Activated CD4-positive, alpha-beta memory T cell treated with anti-CD3 and anti-CD28 coated beads, Interleukin-2, amount 10 ng/mL, durations not matched to agents 7 days and 5 days (primary cell): ENCODE measurements at regions not wholly inside any gene's neighbourhood (a gene's known extent, or its start where the extent isn't known, plus 50 kb on each side); places are given as distances from the start of the nearest gene placed in this dataset.

Experiments
- CTCF ChIA-PET: fragments of 350-600 bp; sonication (Branson Sonifier 250); formaldehyde crosslinking; loops from one replicate; lab custom pipeline; 2021; ENCODE audit warnings: antibody characterized with exemption, inconsistent platforms; lab: Charles Lee
- POLR2A ChIA-PET: fragments of 350-600 bp; sonication (Branson Sonifier 250); formaldehyde crosslinking; loops from one replicate; lab custom pipeline; 2021; ENCODE audit warnings: antibody characterized with exemption; lab: Charles Lee
- DNase-seq: peaks from one replicate; pipeline ENCODE4 v3.0.0-alpha.2; 2020
- H3K27ac Mint-ChIP-seq: one replicate; pipeline ENCODE4 v1.8.0; 2021; ENCODE audit warnings: mild to moderate bottlenecking, mixed read lengths
- H3K27me3 Mint-ChIP-seq: one replicate; pipeline ENCODE4 v1.8.0; 2021; ENCODE audit warnings: mixed read lengths
- H3K36me3 Mint-ChIP-seq: one replicate; pipeline ENCODE4 v1.8.0; 2021; ENCODE audit warnings: low read depth, mixed read lengths
- H3K4me1 Mint-ChIP-seq: one replicate; pipeline ENCODE4 v1.8.0; 2021; ENCODE audit warnings: mixed read lengths
- H3K4me3 Mint-ChIP-seq: one replicate; pipeline ENCODE4 v1.8.0; 2021; ENCODE audit warnings: mild to moderate bottlenecking, mixed read lengths
- H3K9me3 Mint-ChIP-seq: one replicate; pipeline ENCODE4 v1.8.0; 2021; ENCODE audit warnings: mixed read lengths

GRCh38 chrX:55167901-55168300 lies 52.2 kb upstream of the PAGE5 start:
- H3K4me3 Mint-ChIP-seq, result no peak overlapping the region
- no peaks in the 10 kb centered on the region for H3K9me3 Mint-ChIP-seq
- no peak for DNase-seq
- no peaks in the 10 kb centered on the region for H3K36me3 Mint-ChIP-seq
- no peak overlapping the region for H3K27ac Mint-ChIP-seq
- ChIA-PET POLR2A (no interaction called here), CTCF (no interaction called here)
- no peaks in the 10 kb centered on the region for H3K4me1 Mint-ChIP-seq
- peaks cover 3% of the 10 kb centered on the region for H3K27me3 Mint-ChIP-seq

DNA sequence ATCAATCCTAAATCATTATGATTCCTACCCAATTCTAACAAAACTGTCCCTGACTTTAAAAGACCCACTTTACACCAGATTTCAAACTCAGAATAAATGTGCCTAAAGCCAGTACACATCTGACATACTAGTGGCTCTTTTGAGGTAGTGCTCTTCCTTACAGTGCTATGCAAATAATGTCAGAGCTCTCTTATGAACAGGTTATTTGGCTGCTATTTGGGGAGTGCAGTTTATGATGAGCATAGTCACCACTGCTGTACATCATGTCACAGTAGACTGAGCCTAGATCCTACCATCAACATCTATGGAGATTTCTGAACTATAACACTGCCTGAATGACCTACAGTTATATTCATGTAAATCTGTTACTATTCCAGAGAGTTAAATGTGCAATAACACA lies 50.4 kb upstream of the PAGE5 start:
- Mint-ChIP-seq H3K36me3 (no peaks in the 10 kb centered on the region), H3K4me3 (no peak overlapping the region), H3K27ac (no peak overlapping the region), H3K4me1 (no peaks in the 10 kb centered on the region), H3K9me3 (no peaks in the 10 kb centered on the region), H3K27me3 (peaks cover 3% of the 10 kb centered on the region)
- CTCF ChIA-PET, result no interaction called here
- DNase-seq, result no peak
- POLR2A ChIA-PET, result no interaction called here
